Naive thymus-derived CD8-positive, alpha-beta T cell (primary cell): ENCODE measurements at regions not wholly inside any gene's neighbourhood (a gene's known extent, or its start where the extent isn't known, plus 50 kb on each side); places are given as distances from the start of the nearest gene placed in this dataset.

Experiments
- ATAC-seq, 2 donors: fragments of 150-1000 bp; cut with Tn5 transposase in 1 of 2; sonication (Bioruptor Pico), chemical (Tn5 transposase) in 1 of 2; 1 replicate in 1 of 2; 2 replicates in 1 of 2; pipeline ENCODE4 v1.10.0; 2021; ENCODE audit warnings: mild to moderate bottlenecking in 2 of 2, moderate library complexity in 2 of 2
- POLR2A ChIA-PET: fragments of 350-600 bp; sonication (Branson Sonifier 250); formaldehyde crosslinking; loops from one replicate; lab custom pipeline; 2021; ENCODE audit warnings: antibody characterized with exemption; lab: Charles Lee
- DNase-seq, 10 donors: peaks; one replicate each; pipeline versions ENCODE4 v3.0.0 to v3.0.0-alpha.2; 2020 to 2022
- H3K27ac Mint-ChIP-seq, 10 donors: one replicate each; pipeline ENCODE4 v1.8.0; 2020 to 2022; ENCODE audit warnings: mild to moderate bottlenecking in 10 of 10, mixed read lengths in 10 of 10, moderate library complexity in 4 of 10, inconsistent platforms in 1 of 10
- H3K27me3 Mint-ChIP-seq, 5 donors: one replicate each; pipeline ENCODE4 v1.8.0; 2021 to 2022; ENCODE audit warnings: mixed read lengths in 5 of 5
- H3K36me3 Mint-ChIP-seq, 3 donors: one replicate each; pipeline ENCODE4 v1.8.0; 2020 to 2022; ENCODE audit warnings: mixed read lengths in 3 of 3, mild to moderate bottlenecking in 2 of 3, inconsistent platforms in 1 of 3
- H3K4me1 Mint-ChIP-seq, 4 donors: one replicate each; pipeline ENCODE4 v1.8.0; 2021 to 2022; ENCODE audit warnings: mixed read lengths in 4 of 4
- H3K4me3 Mint-ChIP-seq, 10 donors: one replicate each; pipeline ENCODE4 v1.8.0; 2020 to 2022; ENCODE audit warnings: mild to moderate bottlenecking in 10 of 10, mixed read lengths in 10 of 10, moderate library complexity in 6 of 10, inconsistent platforms in 1 of 10
- H3K9me3 Mint-ChIP-seq, 9 donors: one replicate each; pipeline ENCODE4 v1.8.0; 2020 to 2022; ENCODE audit warnings: mixed read lengths in 9 of 9, mild to moderate bottlenecking in 3 of 9, inconsistent platforms in 1 of 9, moderate library complexity in 1 of 9

GRCh38 chr21:16028142-16028541 lies 298.4 kb downstream of the USP25 start:
- no peak overlapping the region for H3K27ac Mint-ChIP-seq
- POLR2A ChIA-PET: no interaction called here
- H3K4me1 Mint-ChIP-seq: no peaks in the 10 kb centered on the region

GRCh38 chr21:16028941-16029464 lies 299.2 kb downstream of the USP25 start:
- no peaks in the 10 kb centered on the region for H3K4me1 Mint-ChIP-seq
- no peak overlapping the region for H3K4me3 Mint-ChIP-seq
- POLR2A ChIA-PET: no interaction called here
- H3K36me3 Mint-ChIP-seq: no peaks in the 10 kb centered on the region
- DNase-seq: no peak
- H3K9me3 Mint-ChIP-seq: peaks cover 0 to 3% (median 0%) of the 10 kb centered on the region in 9 donors
- no peak overlapping the region for H3K27ac Mint-ChIP-seq
- H3K27me3 Mint-ChIP-seq: peaks cover 0 to 7% (median 0%) of the 10 kb centered on the region in 5 donors
- ATAC-seq: no peak

More at GRCh38 chr21:16028142-16028541, 298.4 kb downstream of the USP25 start:
- H3K4me3 Mint-ChIP-seq: no peak overlapping the region
- H3K36me3 Mint-ChIP-seq: no peaks in the 10 kb centered on the region
- peaks cover 0 to 3% (median 0%) of the 10 kb centered on the region in 9 donors for H3K9me3 Mint-ChIP-seq
- DNase-seq: no peak
- H3K27me3 Mint-ChIP-seq: peaks cover 0 to 8% (median 2%) of the 10 kb centered on the region in 5 donors
- ATAC-seq: no peak

GRCh38 chr21:16033193-16033592 lies 303.4 kb downstream of the USP25 start:
- ATAC-seq: no peak
- POLR2A ChIA-PET: no interaction called here
- H3K4me1 Mint-ChIP-seq: peaks cover 0 to 6% (median 2%) of the 10 kb centered on the region in 4 donors
- H3K4me3 Mint-ChIP-seq: no peak overlapping the region
- H3K27ac Mint-ChIP-seq: no peak overlapping the region
- DNase-seq: no peak
- H3K9me3 Mint-ChIP-seq: no peaks in the 10 kb centered on the region
- no peaks in the 10 kb centered on the region for H3K36me3 Mint-ChIP-seq
- peaks cover 0 to 3% (median 0%) of the 10 kb centered on the region in 5 donors for H3K27me3 Mint-ChIP-seq

GRCh38 chr21:16034446-16035190 lies 304.8 kb downstream of the USP25 start:
- POLR2A ChIA-PET: no interaction called here

GRCh38 chr21:16037421-16037955 lies 307.7 kb downstream of the USP25 start:
- peaks cover 0 to 8% (median 0%) of the 10 kb centered on the region in 9 donors for H3K9me3 Mint-ChIP-seq
- peaks cover 0 to 2% (median 0%) of the 10 kb centered on the region in 5 donors for H3K27me3 Mint-ChIP-seq
- no peak for ATAC-seq
- no peak overlapping the region for H3K4me3 Mint-ChIP-seq
- no peak overlapping the region for H3K27ac Mint-ChIP-seq
- DNase-seq: no peak
- no peaks in the 10 kb centered on the region for H3K36me3 Mint-ChIP-seq
- POLR2A ChIA-PET: no interaction called here
- H3K4me1 Mint-ChIP-seq: peaks cover 0 to 6% (median 2%) of the 10 kb centered on the region in 4 donors

More at GRCh38 chr21:16034446-16035190, 304.8 kb downstream of the USP25 start:
- no peaks in the 10 kb centered on the region for H3K9me3 Mint-ChIP-seq
- no peak for ATAC-seq
- peaks cover 0 to 3% (median 0%) of the 10 kb centered on the region in 5 donors for H3K27me3 Mint-ChIP-seq
- H3K4me1 Mint-ChIP-seq: peaks cover 0 to 6% (median 2%) of the 10 kb centered on the region in 4 donors
- no peak overlapping the region for H3K4me3 Mint-ChIP-seq
- H3K36me3 Mint-ChIP-seq: no peaks in the 10 kb centered on the region
- no peak overlapping the region for H3K27ac Mint-ChIP-seq
- DNase-seq: no peak

GRCh38 chr21:16040601-16041000 lies 310.8 kb downstream of the USP25 start:
- no peak overlapping the region for H3K4me3 Mint-ChIP-seq
- H3K27me3 Mint-ChIP-seq: peaks cover 0 to 2% (median 0%) of the 10 kb centered on the region in 5 donors

GRCh38 chr21:16044676-16045075 lies 314.9 kb downstream of the USP25 start:
- DNase-seq (no peak), ATAC-seq (no peak)
- Mint-ChIP-seq H3K4me3 (no peak overlapping the region), H3K27me3 (peaks cover 0 to 3% (median 0%) of the 10 kb centered on the region in 5 donors), H3K27ac (no peak overlapping the region), H3K9me3 (peaks cover 0 to 8% (median 0%) of the 10 kb centered on the region in 9 donors), H3K36me3 (no peaks in the 10 kb centered on the region), H3K4me1 (no peaks in the 10 kb centered on the region)
- POLR2A ChIA-PET: no interaction called here

More at GRCh38 chr21:16040601-16041000, 310.8 kb downstream of the USP25 start:
- DNase-seq (no peak), ATAC-seq (no peak)
- peaks cover 0 to 8% (median 0%) of the 10 kb centered on the region in 9 donors for H3K9me3 Mint-ChIP-seq
- H3K36me3 Mint-ChIP-seq: no peaks in the 10 kb centered on the region
- H3K4me1 Mint-ChIP-seq: peaks cover 0 to 6% (median 2%) of the 10 kb centered on the region in 4 donors
- H3K27ac Mint-ChIP-seq: no peak overlapping the region
- POLR2A ChIA-PET: no interaction called here

- Mint-ChIP-seq H3K4me3 (no peak overlapping the region), H3K4me1 (no peaks in the 10 kb centered on the region), H3K27ac (no peak overlapping the region), H3K36me3 (no peaks in the 10 kb centered on the region), H3K9me3 (peaks cover 0 to 4% (median 0%) of the 10 kb centered on the region in 9 donors), H3K27me3 (peaks cover 0 to 3% (median 0%) of the 10 kb centered on the region in 5 donors)
- no peak for ATAC-seq
- no peak for DNase-seq
- POLR2A ChIA-PET: no interaction called here
Measured at GRCh38 chr21:16046656-16047330, 317.0 kb downstream of the USP25 start.

GRCh38 chr21:16047904-16048303 lies 318.1 kb downstream of the USP25 start:
- DNase-seq (no peak), ATAC-seq (no peak)
- H3K9me3 Mint-ChIP-seq: peaks cover 0 to 4% (median 0%) of the 10 kb centered on the region in 9 donors
- no peak overlapping the region for H3K27ac Mint-ChIP-seq
- H3K4me3 Mint-ChIP-seq: no peak overlapping the region
- H3K36me3 Mint-ChIP-seq: no peaks in the 10 kb centered on the region
- H3K27me3 Mint-ChIP-seq: peaks cover 0 to 3% (median 0%) of the 10 kb centered on the region in 5 donors
- H3K4me1 Mint-ChIP-seq: no peaks in the 10 kb centered on the region
- POLR2A ChIA-PET: no interaction called here

- H3K36me3 Mint-ChIP-seq: no peaks in the 10 kb centered on the region
Measured at GRCh38 chr21:16055014-16055413, 325.2 kb downstream of the USP25 start.

GRCh38 chr21:16058896-16059295 lies 329.1 kb downstream of the USP25 start:
- POLR2A ChIA-PET: no interaction called here
- no peaks in the 10 kb centered on the region for H3K36me3 Mint-ChIP-seq

More at GRCh38 chr21:16055014-16055413, 325.2 kb downstream of the USP25 start:
- no peaks in the 10 kb centered on the region for H3K27me3 Mint-ChIP-seq
- H3K4me1 Mint-ChIP-seq: no peaks in the 10 kb centered on the region
- no peak overlapping the region for H3K27ac Mint-ChIP-seq
- no peak for ATAC-seq
- H3K9me3 Mint-ChIP-seq: peaks cover 0 to 5% (median 0%) of the 10 kb centered on the region in 9 donors
- no peak for DNase-seq
- H3K4me3 Mint-ChIP-seq: no peak overlapping the region
- POLR2A ChIA-PET: no interaction called here

GRCh38 chr21:16059981-16060380 lies 330.2 kb downstream of the USP25 start:
- H3K4me3 Mint-ChIP-seq: no peak overlapping the region
- no peak for ATAC-seq
- no peaks in the 10 kb centered on the region for H3K27me3 Mint-ChIP-seq
- H3K9me3 Mint-ChIP-seq: peaks cover 0 to 5% (median 0%) of the 10 kb centered on the region in 9 donors
- no peaks in the 10 kb centered on the region for H3K4me1 Mint-ChIP-seq
- no peaks in the 10 kb centered on the region for H3K36me3 Mint-ChIP-seq
- POLR2A ChIA-PET: no interaction called here
- no peak for DNase-seq
- H3K27ac Mint-ChIP-seq: no peak overlapping the region

More at GRCh38 chr21:16058896-16059295, 329.1 kb downstream of the USP25 start:
- Mint-ChIP-seq H3K4me3 (no peak overlapping the region), H3K9me3 (peaks cover 0 to 5% (median 0%) of the 10 kb centered on the region in 9 donors), H3K4me1 (no peaks in the 10 kb centered on the region), H3K27me3 (no peaks in the 10 kb centered on the region), H3K27ac (no peak overlapping the region)
- no peak for DNase-seq
- ATAC-seq: no peak
